GM06990 (cell line): ENCODE measurements at regions not wholly inside any gene's neighbourhood (a gene's known extent, or its start where the extent isn't known, plus 50 kb on each side); places are given as distances from the start of the nearest gene placed in this dataset.
"Not testable (repeated sequence)": the region's sequence is repeated elsewhere in the genome, so short reads cannot be mapped to it uniquely, and the experiment has no call there.

ENCODE experiments used
- DNase-seq: peaks from one replicate; pipeline ENCODE4 v3.0.0-alpha.2; 2011; ENCODE audit not compliant: insufficient read length; ENCODE audit errors: extremely low read depth
- H3K27me3 ChIP-seq: replicated peaks from 2 replicates; pipeline ENCODE4 v1.6.0; 2011; ENCODE audit warnings: low read length; ENCODE audit not compliant: control insufficient read depth, insufficient read depth
- H3K36me3 ChIP-seq: 2 replicates; pipeline ENCODE4 v1.5.1; 2011; ENCODE audit warnings: low read length; ENCODE audit not compliant: control insufficient read depth, insufficient read depth
- H3K4me3 ChIP-seq: replicated peaks from 2 replicates; pipeline ENCODE4 v1.5.1; 2011; ENCODE audit warnings: low read depth, mild to moderate bottlenecking, control low read depth, low read length
- CTCF ChIP-seq: IDR thresholded peaks from 2 replicates; pipeline ENCODE4 v1.5.1; 2011; ENCODE audit warnings: low read length, control low read depth, mild to moderate bottlenecking, inconsistent platforms; ENCODE audit not compliant: insufficient read depth, poor library complexity, severe bottlenecking

- Histone ChIP-seq H3K4me3 (no peak overlapping the region), H3K27me3 (no peaks in the 10 kb centered on the region), H3K36me3 (no peaks in the 10 kb centered on the region)
- no peak for TF ChIP-seq CTCF
- no peak for DNase-seq
Measured at GRCh38 chr6:113246186-113246585, 611.0 kb upstream of the MARCKS start.

GRCh38 chr6:113248532-113248931 is 608.6 kb upstream of the MARCKS start:
- no peaks in the 10 kb centered on the region for H3K36me3 ChIP-seq
- DNase-seq: no peak
- no peaks in the 10 kb centered on the region for H3K27me3 ChIP-seq
- H3K4me3 ChIP-seq: no peak overlapping the region
- no peak for TF ChIP-seq CTCF

GRCh38 chr6:113254194-113254593 is 603.0 kb upstream of the MARCKS start:
- not testable (repeated sequence) for H3K27me3 ChIP-seq, H3K36me3 ChIP-seq, DNase-seq

GRCh38 chr6:113258771-113259170 is 598.4 kb upstream of the MARCKS start:
- TF ChIP-seq CTCF: no peak
- DNase-seq: no peak
- no peak overlapping the region for H3K4me3 ChIP-seq
- no peaks in the 10 kb centered on the region for H3K36me3 ChIP-seq
- H3K27me3 ChIP-seq: no peaks in the 10 kb centered on the region

More at GRCh38 chr6:113254194-113254593, 603.0 kb upstream of the MARCKS start:
- not testable (repeated sequence) for H3K4me3 ChIP-seq

GRCh38 chr6:113271437-113271836 is 585.7 kb upstream of the MARCKS start:
- H3K27me3 ChIP-seq: no peaks in the 10 kb centered on the region
- no peak for DNase-seq
- no peaks in the 10 kb centered on the region for H3K36me3 ChIP-seq
- no peak for TF ChIP-seq CTCF
- no peak overlapping the region for H3K4me3 ChIP-seq

GRCh38 chr6:113276601-113277000 is 580.5 kb upstream of the MARCKS start:
- no peak for TF ChIP-seq CTCF
- Histone ChIP-seq H3K27me3 (no peaks in the 10 kb centered on the region), H3K36me3 (no peaks in the 10 kb centered on the region), H3K4me3 (no peak overlapping the region)
- no peak for DNase-seq
